ENCODE measurements at regions not wholly inside any gene's neighbourhood (a gene's known extent, or its start where the extent isn't known, plus 50 kb on each side); places are given as distances from the start of the nearest gene placed in this dataset.

DNA sequence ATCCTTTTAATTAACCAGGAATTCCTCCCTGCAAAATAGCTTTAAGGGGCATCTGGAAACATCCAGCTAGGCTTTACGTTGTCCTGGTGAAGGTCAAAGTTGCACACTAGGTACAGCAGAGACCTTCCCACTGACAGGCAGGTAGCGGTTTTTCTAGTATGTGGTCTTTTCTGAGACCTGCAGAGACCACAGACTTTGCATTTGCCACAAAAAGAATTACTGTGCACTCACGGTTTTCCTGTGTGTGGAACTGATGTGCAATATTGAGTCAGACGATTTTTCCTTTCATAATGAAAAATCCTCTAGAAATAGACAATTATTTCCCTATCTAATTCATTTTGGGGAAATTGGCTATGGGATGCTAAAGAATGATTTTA is 417.0 kb upstream of the ADAMTSL1 start:
- intact Hi-C loops (cut with micrococcal nuclease) (no loop called here), in situ Hi-C loops (cut with MboI) (no loop called here)
- Histone ChIP-seq H3K9ac (ENCODE audit: insufficient read depth in 1 of 2, low read depth in 2 of 2, low read length in 2 of 2) (no peak overlapping the region), H2AFZ (ENCODE audit: low read depth, low read length) (no peak overlapping the region), H3K27me3 (ENCODE audit: control insufficient read depth in 2 of 2, insufficient read depth in 2 of 2, low read length in 2 of 2) (no peaks in the 10 kb centered on the region), H3K79me2 (ENCODE audit: control insufficient read depth, insufficient read depth, low read length) (no peaks in the 10 kb centered on the region), H3K36me3 (ENCODE audit: control insufficient read depth, insufficient read depth, low read length) (no peaks in the 10 kb centered on the region), H3K4me2 (ENCODE audit: insufficient read depth, low read length) (no peak overlapping the region), H3K9me1 (ENCODE audit: control insufficient read depth, insufficient read depth, low read length) (no peaks in the 10 kb centered on the region), H3K4me1 (replicated peaks in 1 of 2; ENCODE audit: control insufficient read depth in 2 of 2, insufficient read depth in 2 of 2, low read length in 2 of 2) (no peaks in the 10 kb centered on the region), H3K4me3 (no peak overlapping the region), H3K27ac (ENCODE audit: extremely low read depth, low read depth, low read length) (no peak overlapping the region), H3K9me3 (replicated peaks; ENCODE audit: control insufficient read depth, insufficient read depth, low read depth, low read length) (no peaks in the 10 kb centered on the region), H4K20me1 (replicated peaks; ENCODE audit: control insufficient read depth, insufficient read depth, low read length) (no peaks in the 10 kb centered on the region)
- ChIA-PET CTCF (ENCODE audit: low intra/inter-chr PET ratio) (no interaction called here), POLR2A (no interaction called here)
- no peak for DNase-seq (ENCODE audit: extremely low read depth in 1 of 4, low spot score in 3 of 4)
- no peak for ATAC-seq
- 0% methylated on average over 4 of the region's 4 CpGs for WGBS (ENCODE audit: insufficient coverage, low coverage, missing lambda C conversion rate)
- FAIRE-seq, result no peak
- no TSS peak for BruUV-seq (replicated peaks)
- TF ChIP-seq RBM39 (optimal IDR thresholded peaks at IDR 0.05; ENCODE audit: low read depth, low read length) (no peak), ZNF830 (CRISPR knock-in tag; IDR thresholded peaks at IDR 0.05) (no peak), ZNF584 (CRISPR knock-in tag; IDR thresholded peaks at IDR 0.05; ENCODE audit: low read depth) (no peak), MTA1 (IDR thresholded peaks at IDR 0.05; ENCODE audit: borderline replicate concordance) (no peak), L3MBTL2 (IDR thresholded peaks at IDR 0.05) (no peak), CXXC5 (CRISPR knock-in tag; IDR thresholded peaks at IDR 0.05) (no peak), ZNF282 (CRISPR knock-in tag; IDR thresholded peaks at IDR 0.05) (no peak), HDAC1 (IDR thresholded peaks at IDR 0.05) (no peak), LCOR (CRISPR knock-in tag; IDR thresholded peaks at IDR 0.05) (no peak), RB1 (IDR thresholded peaks at IDR 0.05; ENCODE audit: low read depth) (no peak), NFYB (IDR thresholded peaks at IDR 0.05; ENCODE audit: extremely low read depth, insufficient read length) (no peak), ZBTB7A (IDR thresholded peaks at IDR 0.05; ENCODE audit: borderline replicate concordance, control insufficient read depth, low read depth, low read length) (no peak), SRSF1 (IDR thresholded peaks at IDR 0.05; ENCODE audit: low read depth, low read length) (no peak), ZNF717 (CRISPR knock-in tag; IDR thresholded peaks at IDR 0.05) (no peak)
- TF ChIP-seq, protein P1, sequence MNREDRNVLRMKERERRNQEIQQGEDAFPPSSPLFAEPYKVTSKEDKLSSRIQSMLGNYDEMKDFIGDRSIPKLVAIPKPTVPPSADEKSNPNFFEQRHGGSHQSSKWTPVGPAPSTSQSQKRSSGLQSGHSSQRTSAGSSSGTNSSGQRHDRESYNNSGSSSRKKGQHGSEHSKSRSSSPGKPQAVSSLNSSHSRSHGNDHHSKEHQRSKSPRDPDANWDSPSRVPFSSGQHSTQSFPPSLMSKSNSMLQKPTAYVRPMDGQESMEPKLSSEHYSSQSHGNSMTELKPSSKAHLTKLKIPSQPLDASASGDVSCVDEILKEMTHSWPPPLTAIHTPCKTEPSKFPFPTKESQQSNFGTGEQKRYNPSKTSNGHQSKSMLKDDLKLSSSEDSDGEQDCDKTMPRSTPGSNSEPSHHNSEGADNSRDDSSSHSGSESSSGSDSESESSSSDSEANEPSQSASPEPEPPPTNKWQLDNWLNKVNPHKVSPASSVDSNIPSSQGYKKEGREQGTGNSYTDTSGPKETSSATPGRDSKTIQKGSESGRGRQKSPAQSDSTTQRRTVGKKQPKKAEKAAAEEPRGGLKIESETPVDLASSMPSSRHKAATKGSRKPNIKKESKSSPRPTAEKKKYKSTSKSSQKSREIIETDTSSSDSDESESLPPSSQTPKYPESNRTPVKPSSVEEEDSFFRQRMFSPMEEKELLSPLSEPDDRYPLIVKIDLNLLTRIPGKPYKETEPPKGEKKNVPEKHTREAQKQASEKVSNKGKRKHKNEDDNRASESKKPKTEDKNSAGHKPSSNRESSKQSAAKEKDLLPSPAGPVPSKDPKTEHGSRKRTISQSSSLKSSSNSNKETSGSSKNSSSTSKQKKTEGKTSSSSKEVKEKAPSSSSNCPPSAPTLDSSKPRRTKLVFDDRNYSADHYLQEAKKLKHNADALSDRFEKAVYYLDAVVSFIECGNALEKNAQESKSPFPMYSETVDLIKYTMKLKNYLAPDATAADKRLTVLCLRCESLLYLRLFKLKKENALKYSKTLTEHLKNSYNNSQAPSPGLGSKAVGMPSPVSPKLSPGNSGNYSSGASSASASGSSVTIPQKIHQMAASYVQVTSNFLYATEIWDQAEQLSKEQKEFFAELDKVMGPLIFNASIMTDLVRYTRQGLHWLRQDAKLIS (CRISPR knock-in tag; IDR thresholded peaks at IDR 0.05), result no peak
- TF ChIP-seq, protein P2, sequence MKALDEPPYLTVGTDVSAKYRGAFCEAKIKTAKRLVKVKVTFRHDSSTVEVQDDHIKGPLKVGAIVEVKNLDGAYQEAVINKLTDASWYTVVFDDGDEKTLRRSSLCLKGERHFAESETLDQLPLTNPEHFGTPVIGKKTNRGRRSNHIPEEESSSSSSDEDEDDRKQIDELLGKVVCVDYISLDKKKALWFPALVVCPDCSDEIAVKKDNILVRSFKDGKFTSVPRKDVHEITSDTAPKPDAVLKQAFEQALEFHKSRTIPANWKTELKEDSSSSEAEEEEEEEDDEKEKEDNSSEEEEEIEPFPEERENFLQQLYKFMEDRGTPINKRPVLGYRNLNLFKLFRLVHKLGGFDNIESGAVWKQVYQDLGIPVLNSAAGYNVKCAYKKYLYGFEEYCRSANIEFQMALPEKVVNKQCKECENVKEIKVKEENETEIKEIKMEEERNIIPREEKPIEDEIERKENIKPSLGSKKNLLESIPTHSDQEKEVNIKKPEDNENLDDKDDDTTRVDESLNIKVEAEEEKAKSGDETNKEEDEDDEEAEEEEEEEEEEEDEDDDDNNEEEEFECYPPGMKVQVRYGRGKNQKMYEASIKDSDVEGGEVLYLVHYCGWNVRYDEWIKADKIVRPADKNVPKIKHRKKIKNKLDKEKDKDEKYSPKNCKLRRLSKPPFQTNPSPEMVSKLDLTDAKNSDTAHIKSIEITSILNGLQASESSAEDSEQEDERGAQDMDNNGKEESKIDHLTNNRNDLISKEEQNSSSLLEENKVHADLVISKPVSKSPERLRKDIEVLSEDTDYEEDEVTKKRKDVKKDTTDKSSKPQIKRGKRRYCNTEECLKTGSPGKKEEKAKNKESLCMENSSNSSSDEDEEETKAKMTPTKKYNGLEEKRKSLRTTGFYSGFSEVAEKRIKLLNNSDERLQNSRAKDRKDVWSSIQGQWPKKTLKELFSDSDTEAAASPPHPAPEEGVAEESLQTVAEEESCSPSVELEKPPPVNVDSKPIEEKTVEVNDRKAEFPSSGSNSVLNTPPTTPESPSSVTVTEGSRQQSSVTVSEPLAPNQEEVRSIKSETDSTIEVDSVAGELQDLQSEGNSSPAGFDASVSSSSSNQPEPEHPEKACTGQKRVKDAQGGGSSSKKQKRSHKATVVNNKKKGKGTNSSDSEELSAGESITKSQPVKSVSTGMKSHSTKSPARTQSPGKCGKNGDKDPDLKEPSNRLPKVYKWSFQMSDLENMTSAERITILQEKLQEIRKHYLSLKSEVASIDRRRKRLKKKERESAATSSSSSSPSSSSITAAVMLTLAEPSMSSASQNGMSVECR (CRISPR knock-in tag; IDR thresholded peaks at IDR 0.05), result no peak

Data from K562 (cell line).